ENCODE measurements at regions not wholly inside any gene's neighbourhood (a gene's known extent, or its start where the extent isn't known, plus 50 kb on each side); places are given as distances from the start of the nearest gene placed in this dataset.
"Not testable (repeated sequence)": the region's sequence is repeated elsewhere in the genome, so short reads cannot be mapped to it uniquely, and the experiment has no call there.

- DNase-seq (ENCODE audit: low read depth), result no peak
- H3K4me3 ChIP-seq (ENCODE audit: low read depth, low read length), result no peak overlapping the region
- TF ChIP-seq, protein P1, sequence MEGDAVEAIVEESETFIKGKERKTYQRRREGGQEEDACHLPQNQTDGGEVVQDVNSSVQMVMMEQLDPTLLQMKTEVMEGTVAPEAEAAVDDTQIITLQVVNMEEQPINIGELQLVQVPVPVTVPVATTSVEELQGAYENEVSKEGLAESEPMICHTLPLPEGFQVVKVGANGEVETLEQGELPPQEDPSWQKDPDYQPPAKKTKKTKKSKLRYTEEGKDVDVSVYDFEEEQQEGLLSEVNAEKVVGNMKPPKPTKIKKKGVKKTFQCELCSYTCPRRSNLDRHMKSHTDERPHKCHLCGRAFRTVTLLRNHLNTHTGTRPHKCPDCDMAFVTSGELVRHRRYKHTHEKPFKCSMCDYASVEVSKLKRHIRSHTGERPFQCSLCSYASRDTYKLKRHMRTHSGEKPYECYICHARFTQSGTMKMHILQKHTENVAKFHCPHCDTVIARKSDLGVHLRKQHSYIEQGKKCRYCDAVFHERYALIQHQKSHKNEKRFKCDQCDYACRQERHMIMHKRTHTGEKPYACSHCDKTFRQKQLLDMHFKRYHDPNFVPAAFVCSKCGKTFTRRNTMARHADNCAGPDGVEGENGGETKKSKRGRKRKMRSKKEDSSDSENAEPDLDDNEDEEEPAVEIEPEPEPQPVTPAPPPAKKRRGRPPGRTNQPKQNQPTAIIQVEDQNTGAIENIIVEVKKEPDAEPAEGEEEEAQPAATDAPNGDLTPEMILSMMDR (IDR thresholded peaks at IDR 0.05; ENCODE audit: insufficient read depth, low read length), result no peak
Measured at GRCh38 chr4:189592890-189593289, 347.8 kb upstream of the FRG1 start.

DNA sequence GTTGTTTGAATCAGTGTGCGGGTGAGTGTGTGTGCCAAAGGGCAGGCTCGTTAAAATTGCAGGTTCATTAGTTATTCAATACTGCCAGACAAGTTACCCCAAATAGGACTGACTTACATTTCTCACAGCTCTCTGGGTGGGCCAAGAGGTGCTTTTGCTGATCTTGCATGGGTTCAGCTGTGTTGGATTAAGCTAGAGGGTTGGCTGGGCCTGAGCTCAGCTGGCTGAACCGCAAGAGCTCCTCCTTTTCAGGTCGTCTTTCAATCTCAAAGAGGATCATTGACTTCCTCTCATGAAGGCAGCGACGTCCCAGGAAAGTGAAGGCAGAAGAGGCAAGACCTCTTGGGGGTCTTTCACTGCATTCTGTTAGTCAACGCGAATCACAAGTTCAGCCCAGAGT, 343.3 kb upstream of the FRG1 start:
- TF ChIP-seq, protein P1 (IDR thresholded peaks at IDR 0.05; ENCODE audit: insufficient read depth, low read length), result no peak
- no peak for DNase-seq (ENCODE audit: low read depth)
- H3K4me3 ChIP-seq (ENCODE audit: low read depth, low read length), result no peak overlapping the region

DNA sequence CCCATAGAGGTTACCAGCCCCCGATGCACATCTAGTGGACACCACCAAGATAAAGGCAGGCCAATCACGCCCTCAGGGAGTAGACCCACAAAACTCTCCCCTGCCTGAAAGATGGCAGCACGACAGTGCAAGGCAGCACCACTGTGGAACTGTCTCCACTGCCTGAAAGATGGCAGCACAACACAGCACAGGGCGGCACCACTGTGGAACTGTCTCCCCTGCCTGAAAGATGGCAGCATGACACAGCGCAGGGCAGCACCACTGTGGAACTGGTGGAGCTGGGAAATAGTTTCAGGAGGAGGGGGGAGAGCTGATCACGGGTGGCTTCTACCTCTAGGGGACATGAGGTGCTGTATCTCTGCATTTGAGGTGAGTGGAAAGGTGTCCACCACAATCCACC, 340.4 kb upstream of the FRG1 start:
- TF ChIP-seq, protein P1 (IDR thresholded peaks at IDR 0.05; ENCODE audit: insufficient read depth, low read length), result no peak

DNA sequence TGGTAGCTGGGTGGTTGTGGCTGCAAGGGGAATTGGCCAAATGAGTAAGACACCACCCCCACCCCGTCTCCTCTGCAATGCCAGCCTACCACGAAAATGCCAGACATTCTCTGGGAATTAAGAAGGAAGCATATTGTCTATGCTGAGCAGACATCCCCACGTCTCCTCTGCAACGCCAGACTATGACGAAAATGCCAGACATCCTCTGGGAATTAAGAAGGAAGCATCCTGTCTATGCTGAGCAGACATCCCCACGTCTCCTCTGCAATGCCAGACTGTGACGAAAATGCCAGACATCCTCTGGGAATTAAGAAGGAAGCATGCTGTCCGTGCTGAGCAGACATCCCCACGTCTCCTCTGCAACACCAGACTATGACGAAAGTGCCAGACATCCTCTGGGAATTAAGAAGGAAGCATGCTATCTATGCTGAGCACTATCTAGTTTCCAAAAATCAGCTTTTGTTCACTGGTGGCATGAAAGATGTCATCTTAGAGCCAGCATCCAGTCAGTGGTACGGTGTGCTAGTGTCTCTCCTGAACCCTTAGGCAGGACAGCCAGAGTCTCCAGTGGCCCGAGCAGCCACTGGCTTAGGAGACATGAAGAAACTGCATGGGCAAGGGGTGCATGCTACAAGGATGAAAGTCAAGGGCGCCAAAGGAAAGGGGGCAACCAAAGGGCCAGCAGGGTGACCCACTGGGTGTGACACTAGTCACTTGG, 339.8 kb upstream of the FRG1 start:
- no peak overlapping the region for H3K4me3 ChIP-seq (ENCODE audit: low read depth, low read length)
- TF ChIP-seq, protein P1 (IDR thresholded peaks at IDR 0.05; ENCODE audit: insufficient read depth, low read length), result no peak
- no peak for DNase-seq (ENCODE audit: low read depth)

More for the DNA sequence above, 340.4 kb upstream of the FRG1 start:
- DNase-seq (ENCODE audit: low read depth), result no peak
- no peak overlapping the region for H3K4me3 ChIP-seq (ENCODE audit: low read depth, low read length)

DNA sequence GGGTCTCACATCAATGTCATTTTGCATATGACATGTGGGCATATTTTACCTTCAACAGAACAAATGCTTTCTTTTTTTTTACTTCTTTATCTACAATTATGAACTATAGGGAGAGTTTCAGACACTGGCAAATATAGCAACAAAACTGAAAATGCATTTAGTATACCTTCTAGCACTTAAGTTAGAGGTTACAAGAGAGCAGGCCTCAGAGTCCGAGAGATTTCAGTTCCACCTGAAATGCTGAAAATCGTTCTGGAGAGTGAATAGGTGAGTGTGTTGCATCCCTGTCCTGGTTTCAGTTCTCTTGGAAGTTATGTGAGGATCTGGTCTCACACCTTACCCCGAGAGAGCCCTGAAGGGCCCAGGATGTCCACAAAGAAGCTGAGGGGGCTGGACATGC, 337.8 kb upstream of the FRG1 start:
- not testable (repeated sequence) for H3K4me3 ChIP-seq (ENCODE audit: low read depth, low read length); DNase-seq (ENCODE audit: low read depth)

DNA sequence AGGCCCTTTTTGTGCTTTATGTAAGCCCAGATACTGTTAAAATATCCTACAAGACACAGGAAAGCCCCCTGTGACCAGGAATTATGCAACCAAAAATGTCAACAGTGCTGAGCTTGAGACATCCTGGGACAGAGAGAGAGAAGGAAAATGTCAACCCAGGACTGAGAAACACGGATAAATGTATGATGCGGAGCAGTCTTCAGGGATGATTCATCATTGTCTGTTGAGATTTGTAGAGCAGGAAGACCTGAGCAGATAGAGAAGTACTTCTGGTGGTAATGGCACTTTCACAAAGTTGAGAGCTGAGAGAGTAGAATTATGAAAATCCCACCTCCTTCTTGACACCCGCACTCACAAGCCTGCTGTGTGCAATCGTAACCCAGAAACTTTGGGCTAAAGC, 330.1 kb upstream of the FRG1 start:
- not testable (repeated sequence) for DNase-seq (ENCODE audit: low read depth); H3K4me3 ChIP-seq (ENCODE audit: low read depth, low read length)

DNA sequence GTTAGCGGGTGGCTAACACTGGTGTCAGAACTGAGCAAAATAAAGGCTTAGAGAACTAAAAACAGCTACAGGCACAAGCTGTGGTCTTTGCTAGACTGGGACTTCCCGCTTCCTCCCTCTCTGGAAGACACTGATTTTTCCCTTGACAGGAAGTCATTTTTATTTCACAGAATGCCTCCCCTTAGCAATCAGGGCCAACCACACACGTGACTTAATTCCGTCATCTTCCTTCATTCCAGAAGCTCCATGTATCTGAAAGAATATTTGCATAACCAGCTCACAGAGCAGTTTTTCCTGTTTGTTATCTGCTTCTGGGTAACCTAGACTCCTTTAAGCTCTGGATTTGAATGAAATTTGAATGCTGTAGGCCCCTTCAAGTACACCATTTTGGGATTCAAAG, 327.5 kb upstream of the FRG1 start:
- no peak for DNase-seq (ENCODE audit: low read depth)
- TF ChIP-seq, protein P1 (IDR thresholded peaks at IDR 0.05; ENCODE audit: insufficient read depth, low read length), result no peak
- no peak overlapping the region for H3K4me3 ChIP-seq (ENCODE audit: low read depth, low read length)

DNA sequence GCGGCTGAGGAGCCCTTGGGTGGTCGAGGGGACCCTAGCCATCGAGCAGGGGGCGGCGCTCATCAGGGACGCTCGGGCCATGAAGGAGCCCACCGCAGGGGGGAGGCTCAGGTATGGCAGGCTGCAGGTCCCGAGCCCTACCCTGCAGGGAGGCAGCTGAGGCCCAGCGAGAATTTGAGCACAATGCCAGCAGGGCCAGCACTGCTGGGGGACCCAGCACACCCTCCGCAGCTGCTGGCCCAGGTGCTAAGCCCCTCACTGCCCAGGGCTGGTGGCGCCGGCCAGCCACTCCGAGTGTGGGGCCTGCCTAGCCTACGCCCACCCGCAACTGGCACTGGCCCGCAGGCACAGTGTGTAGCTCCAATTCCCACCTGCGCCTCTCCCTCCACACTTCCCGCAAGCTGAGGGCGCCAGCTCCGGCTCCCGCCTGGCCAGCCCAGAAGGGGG, 325.4 kb upstream of the FRG1 start:
- TF ChIP-seq, protein P1 (IDR thresholded peaks at IDR 0.05; ENCODE audit: insufficient read depth, low read length), result no peak
- no peak for DNase-seq (ENCODE audit: low read depth)
- no peak overlapping the region for H3K4me3 ChIP-seq (ENCODE audit: low read depth, low read length)

DNA sequence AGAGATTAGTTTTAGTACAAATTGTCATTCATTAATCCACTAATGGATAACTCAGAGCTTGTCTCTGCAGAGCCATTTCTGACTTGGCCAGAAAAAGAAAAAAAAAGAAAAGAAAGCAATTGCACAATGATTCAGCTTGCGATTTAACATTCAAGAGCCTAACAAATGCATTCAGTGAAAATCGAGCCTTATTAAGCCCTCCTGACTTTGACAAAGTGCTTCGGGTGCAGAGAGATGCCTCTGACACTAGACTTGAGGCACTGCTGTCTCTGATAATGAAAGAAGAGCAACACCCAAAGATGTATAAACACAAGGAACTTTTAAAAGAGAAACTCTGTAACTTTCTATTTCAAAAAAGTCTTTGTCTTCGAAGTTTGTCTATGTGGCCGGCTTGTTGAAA, 322.9 kb upstream of the FRG1 start:
- not testable (repeated sequence) for DNase-seq (ENCODE audit: low read depth); H3K4me3 ChIP-seq (ENCODE audit: low read depth, low read length)

- not testable (repeated sequence) for H3K4me3 ChIP-seq (ENCODE audit: low read depth, low read length); DNase-seq (ENCODE audit: low read depth)
Measured at GRCh38 chr4:189619441-189620250, 321.0 kb upstream of the FRG1 start.

DNA sequence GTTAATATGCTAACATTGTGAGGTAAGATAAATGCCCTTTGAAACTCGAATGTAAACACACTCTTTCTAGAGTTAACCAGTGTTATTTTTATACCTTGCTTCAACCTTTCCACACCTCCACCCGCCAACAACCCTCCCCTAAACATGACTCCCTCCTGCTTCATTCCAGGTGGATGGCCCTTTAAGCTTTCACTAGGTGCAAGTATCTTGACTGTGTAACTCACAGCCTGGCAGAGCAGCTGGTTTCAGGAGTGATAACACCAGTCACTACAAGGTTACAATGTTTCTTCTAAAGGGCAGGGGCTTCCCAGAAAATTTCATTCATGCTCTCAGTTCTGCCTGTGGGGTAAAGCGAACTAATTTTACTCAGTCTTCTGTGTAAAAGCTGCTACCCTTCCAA, 318.1 kb upstream of the FRG1 start:
- DNase-seq (ENCODE audit: low read depth); H3K4me3 ChIP-seq (ENCODE audit: low read depth, low read length): not testable (repeated sequence)
